H1 (cell line): ENCODE measurements at regions not wholly inside any gene's neighbourhood (a gene's known extent, or its start where the extent isn't known, plus 50 kb on each side); places are given as distances from the start of the nearest gene placed in this dataset.
A peak's percentile ranks its signal among the peaks of the same experiment; 100 is the strongest.

Experiments used
- CTCF ChIA-PET: fragments of 300-600 bp; sonication (Branson Sonifier 250); formaldehyde crosslinking; loops from one replicate; lab custom pipeline; 2021; ENCODE audit not compliant: partially characterized antibody; lab: Charles Lee
- POLR2A ChIA-PET: fragments of 300-600 bp; sonication (Branson Sonifier 250); formaldehyde crosslinking; loops from one replicate; lab custom pipeline; 2021; ENCODE audit warnings: inconsistent platforms; ENCODE audit not compliant: partially characterized antibody; lab: Charles Lee
- DNase-seq, 2 experiments: peaks; one replicate each; pipeline versions ENCODE4 v3.0.0 to v3.0.0-alpha.2; 2010 to 2022; ENCODE audit warnings: low spot score in 2 of 2, low read depth in 1 of 2, mixed read lengths in 1 of 2
- FAIRE-seq: peaks from 2 replicates; lab custom pipeline; 2011; peaks lifted over from hg19 to GRCh38; lab: Jason Lieb, UNC
- H2AFZ ChIP-seq: 2 replicates; pipeline ENCODE4 v1.8.1; 2012; ENCODE audit warnings: low read length, inconsistent platforms
- H2AK5ac ChIP-seq: 2 replicates; pipeline ENCODE4 v1.6.1; 2013; ENCODE audit warnings: low read depth, low read length
- H2BK120ac ChIP-seq: replicated peaks from 2 replicates; pipeline ENCODE3; 2013; ENCODE audit warnings: low read depth, low read length, inconsistent platforms
- H2BK12ac ChIP-seq: 2 replicates; pipeline ENCODE4 v1.6.1; 2013; ENCODE audit warnings: low read depth, low read length
- H2BK15ac ChIP-seq: 2 replicates; pipeline ENCODE4 v1.6.1; 2013; ENCODE audit warnings: low read length
- H2BK20ac ChIP-seq: 2 replicates; pipeline ENCODE4 v1.6.1; 2013; ENCODE audit warnings: low read length
- H2BK5ac ChIP-seq: 2 replicates; pipeline ENCODE4 v1.6.1; 2013; ENCODE audit warnings: low read depth, low read length
- H3K14ac ChIP-seq: 2 replicates; pipeline ENCODE4 v1.6.1; 2013; ENCODE audit warnings: inconsistent platforms; ENCODE audit not compliant: insufficient read length
- H3K18ac ChIP-seq: 2 replicates; pipeline ENCODE4 v1.6.1; 2013; ENCODE audit warnings: low read length; ENCODE audit errors: extremely low read depth
- H3K23ac ChIP-seq: 2 replicates; pipeline ENCODE4 v1.6.1; 2013; ENCODE audit warnings: inconsistent platforms; ENCODE audit not compliant: insufficient read length
- H3K23me2 ChIP-seq: 2 replicates; pipeline ENCODE4 v1.6.1; 2013; ENCODE audit warnings: low read depth, low read length
- H3K27ac ChIP-seq: 2 replicates; pipeline ENCODE4 v1.6.1; 2011; ENCODE audit warnings: low read depth, low read length, inconsistent platforms
- H3K27me3 ChIP-seq, 4 experiments: replicated peaks in 1 of 4; 1 replicate in 1 of 4; 2 replicates in 3 of 4; pipeline versions ENCODE4 v1.6.1 to v1.8.1; 2011 to 2013; ENCODE audit warnings: low read length in 3 of 4, mild to moderate bottlenecking in 3 of 4, inconsistent platforms in 2 of 4, mixed read lengths in 2 of 4, moderate library complexity in 1 of 4; ENCODE audit not compliant: control insufficient read depth in 3 of 4, insufficient read depth in 3 of 4; ENCODE audit errors: extremely low read depth in 1 of 4
- H3K36me3 ChIP-seq, 4 experiments: 2 replicates each; pipeline versions ENCODE4 v1.6.1 to v1.8.1; 2011 to 2013; ENCODE audit warnings: mild to moderate bottlenecking in 4 of 4, low read length in 3 of 4, moderate library complexity in 2 of 4, control low read depth in 1 of 4, inconsistent platforms in 1 of 4; ENCODE audit not compliant: insufficient read depth in 4 of 4, control insufficient read depth in 2 of 4
- H3K4ac ChIP-seq: replicated peaks from 2 replicates; pipeline ENCODE3; 2013; ENCODE audit warnings: low read length, low read depth, mixed read lengths, inconsistent platforms; ENCODE audit not compliant: insufficient read length
- H3K4me1 ChIP-seq, 4 experiments: replicated peaks in 1 of 4; 1 replicate in 1 of 4; 2 replicates in 3 of 4; pipeline versions ENCODE4 v1.6.1 to v1.8.1; 2011 to 2013; ENCODE audit warnings: low read length in 3 of 4, inconsistent platforms in 2 of 4, mixed read lengths in 1 of 4; ENCODE audit not compliant: insufficient read depth in 4 of 4, control insufficient read depth in 3 of 4
- H3K4me2 ChIP-seq, 2 experiments: 2 replicates each; pipeline versions ENCODE4 v1.6.1 to v1.8.1; 2011 to 2013; ENCODE audit warnings: low read depth in 2 of 2, low read length in 2 of 2, control low read depth in 1 of 2, inconsistent platforms in 1 of 2, mild to moderate bottlenecking in 1 of 2; ENCODE audit not compliant: insufficient read depth in 1 of 2
- H3K4me3 ChIP-seq, 4 experiments: fragments of 200-600, 300-600 bp in 1 of 4; sonication (generic), shearing (Covaris generic), sonication (Bioruptor Twin) in 1 of 4; 2 replicates each; pipeline versions ENCODE4 v1.5.1 to v1.8.1; 2011 to 2016; ENCODE audit warnings: low read length in 4 of 4, low read depth in 3 of 4, control low read depth in 2 of 4, inconsistent platforms in 2 of 4, mild to moderate bottlenecking in 2 of 4, mixed read lengths in 1 of 4, moderate library complexity in 1 of 4; ENCODE audit not compliant: insufficient read depth in 2 of 4; ENCODE audit errors: extremely low read depth in 1 of 4
- H3K56ac ChIP-seq: replicated peaks from 2 replicates; pipeline ENCODE3; 2013; ENCODE audit warnings: low read depth, mild to moderate bottlenecking, mixed read lengths, low read length, inconsistent platforms; ENCODE audit not compliant: insufficient read length
- H3K79me1 ChIP-seq: 2 replicates; pipeline ENCODE4 v1.6.1; 2013; ENCODE audit warnings: low read depth, low read length, control low read depth
- H3K79me2 ChIP-seq, 2 experiments: 2 replicates each; pipeline versions ENCODE4 v1.6.1 to v1.8.1; 2012 to 2013; ENCODE audit warnings: low read length in 2 of 2, mild to moderate bottlenecking in 2 of 2, inconsistent platforms in 1 of 2; ENCODE audit not compliant: insufficient read depth in 2 of 2, control insufficient read depth in 1 of 2
- H3K9ac ChIP-seq, 4 experiments: replicated peaks in 1 of 4; 1 replicate in 1 of 4; 2 replicates in 3 of 4; pipeline versions ENCODE4 v1.6.1 to v1.8.1; 2011 to 2013; ENCODE audit warnings: low read depth in 3 of 4, low read length in 3 of 4, control low read depth in 2 of 4, mild to moderate bottlenecking in 2 of 4, moderate library complexity in 2 of 4, inconsistent platforms in 1 of 4; ENCODE audit errors: extremely low read depth in 1 of 4
- H3K9me3 ChIP-seq, 2 experiments: 2 replicates each; pipeline versions ENCODE4 v1.6.1 to v1.8.1; 2012 to 2013; ENCODE audit warnings: mild to moderate bottlenecking in 2 of 2, moderate library complexity in 2 of 2, control low read depth in 1 of 2, inconsistent platforms in 1 of 2, low read depth in 1 of 2, low read length in 1 of 2, mixed read lengths in 1 of 2; ENCODE audit not compliant: insufficient read depth in 2 of 2
- H4K20me1 ChIP-seq, 2 experiments: replicated peaks in 1 of 2; 2 replicates each; pipeline versions ENCODE3 to v1.8.1; 2011 to 2013; ENCODE audit warnings: inconsistent platforms in 2 of 2, low read length in 2 of 2, mild to moderate bottlenecking in 1 of 2; ENCODE audit not compliant: insufficient read depth in 2 of 2, control insufficient read depth in 1 of 2
- H4K5ac ChIP-seq: 2 replicates; pipeline ENCODE4 v1.6.1; 2013; ENCODE audit warnings: low read length, low read depth, mixed read lengths, inconsistent platforms; ENCODE audit not compliant: insufficient read length
- H4K8ac ChIP-seq: 2 replicates; pipeline ENCODE4 v1.8.0; 2013; ENCODE audit warnings: mild to moderate bottlenecking, moderate library complexity, low read length, inconsistent platforms; ENCODE audit not compliant: insufficient read depth; ENCODE audit errors: extremely low read depth
- H4K91ac ChIP-seq: replicated peaks from 2 replicates; pipeline ENCODE3; 2013; ENCODE audit warnings: low read length, mixed read lengths, inconsistent platforms; ENCODE audit not compliant: insufficient read length
- CBX8 ChIP-seq: fragments of 300-800, 300-1000 bp; sonication (generic); IDR thresholded peaks from 2 replicates; pipeline ENCODE4 v1.7.1; 2016; ENCODE audit warnings: low read depth, low read length, borderline replicate concordance
- GTF2F1 ChIP-seq: IDR thresholded peaks from 2 replicates; pipeline ENCODE4 v1.6.1; 2012; ENCODE audit warnings: low read depth, low read length, improper control_type of control experiment, borderline replicate concordance
- POLR2AphosphoS5 ChIP-seq: IDR thresholded peaks from 2 replicates; pipeline ENCODE4 v1.6.1; 2011; ENCODE audit warnings: low read depth, low read length
- TAF1 ChIP-seq: IDR thresholded peaks from 2 replicates; pipeline ENCODE4 v1.6.1; 2011; ENCODE audit warnings: mild to moderate bottlenecking, low read depth, low read length
- TEAD4 ChIP-seq: IDR thresholded peaks from 2 replicates; pipeline ENCODE4 v1.6.1; 2012; ENCODE audit warnings: low read depth, low read length, inconsistent platforms, mixed read lengths
- WGBS, 2 experiments: shearing (Covaris generic) in 1 of 2; methylation state at CpG; one replicate each; pipeline versions ENCODE4 v1.1.6 to v1.1.7; 2013 to 2015; ENCODE audit warnings: low lambda C conversion rate in 2 of 2, mixed read lengths in 2 of 2, inconsistent platforms in 1 of 2, low coverage in 1 of 2, missing lambda C conversion rate in 1 of 2; ENCODE audit not compliant: insufficient replicate concordance in 2 of 2, insufficient coverage in 1 of 2, insufficient read length in 1 of 2; ENCODE audit errors: extremely low coverage in 1 of 2, missing lambda C conversion rate in 1 of 2; 5-methylcytosine and 5-hydroxymethylcytosine counted together

- DNase-seq = peak in 1 of 2 experiments; percentile 14
Measured at GRCh38 chr5:1743061-1743768, 56.4 kb downstream of the MRPL36 start.

More at GRCh38 chr5:1743061-1743768, 56.4 kb downstream of the MRPL36 start:
- H3K4me2 ChIP-seq = no peak overlapping the region
- H2BK20ac ChIP-seq = no peak overlapping the region
- H3K79me2 ChIP-seq = no peaks in the 10 kb centered on the region
- H3K9me3 ChIP-seq = peaks cover 0 to 8% of the 10 kb centered on the region in 2 experiments; a peak in 1 of 4 replicates
- no peak for FAIRE-seq
- no peaks in the 10 kb centered on the region for H3K36me3 ChIP-seq
- no peaks in the 10 kb centered on the region for H3K23me2 ChIP-seq
- H4K8ac ChIP-seq = no peak overlapping the region
- no peak overlapping the region for H3K23ac ChIP-seq
- CTCF ChIA-PET = interaction anchor here (1.0 to 5.2 kb wide), 6 partner anchors 9 to 71 kb away, joined by 3 to 27 read pairs (median 8); no protein-coding TSS in a partner anchor
- H4K91ac ChIP-seq = no peak overlapping the region
- no peaks in the 10 kb centered on the region for H4K20me1 ChIP-seq
- H3K4me3 ChIP-seq = no peak overlapping the region
- POLR2A ChIA-PET = no interaction called here
- WGBS, 2 experiments = 87% methylated on average over 5 of the region's 5 CpGs; no CpG with 5 or more reads in 1 of the 2 experiments
- no peaks in the 10 kb centered on the region for H3K4me1 ChIP-seq
- H3K56ac ChIP-seq = no peak overlapping the region
- no peak overlapping the region for H2BK15ac ChIP-seq
- no peak overlapping the region for H2AK5ac ChIP-seq
- no peak overlapping the region for H3K18ac ChIP-seq
- no peaks in the 10 kb centered on the region for H3K79me1 ChIP-seq
- H2BK5ac ChIP-seq = no peak overlapping the region
- no peak overlapping the region for H3K9ac ChIP-seq
- H4K5ac ChIP-seq = no peak overlapping the region
- H3K4ac ChIP-seq = no peak overlapping the region
- no peak overlapping the region for H3K27ac ChIP-seq
- H3K27me3 ChIP-seq = no peaks in the 10 kb centered on the region
- no peak overlapping the region for H3K14ac ChIP-seq
- no peak overlapping the region for H2BK120ac ChIP-seq
- H2AFZ ChIP-seq = no peak overlapping the region
- no peak overlapping the region for H2BK12ac ChIP-seq
- TF ChIP-seq POLR2AphosphoS5 (no peak), GTF2F1 (no peak), TEAD4 (no peak), CBX8 (no peak), TAF1 (no peak)
